ENCODE measurements at regions not wholly inside any gene's neighbourhood (a gene's known extent, or its start where the extent isn't known, plus 50 kb on each side); places are given as distances from the start of the nearest gene placed in this dataset.

DNA sequence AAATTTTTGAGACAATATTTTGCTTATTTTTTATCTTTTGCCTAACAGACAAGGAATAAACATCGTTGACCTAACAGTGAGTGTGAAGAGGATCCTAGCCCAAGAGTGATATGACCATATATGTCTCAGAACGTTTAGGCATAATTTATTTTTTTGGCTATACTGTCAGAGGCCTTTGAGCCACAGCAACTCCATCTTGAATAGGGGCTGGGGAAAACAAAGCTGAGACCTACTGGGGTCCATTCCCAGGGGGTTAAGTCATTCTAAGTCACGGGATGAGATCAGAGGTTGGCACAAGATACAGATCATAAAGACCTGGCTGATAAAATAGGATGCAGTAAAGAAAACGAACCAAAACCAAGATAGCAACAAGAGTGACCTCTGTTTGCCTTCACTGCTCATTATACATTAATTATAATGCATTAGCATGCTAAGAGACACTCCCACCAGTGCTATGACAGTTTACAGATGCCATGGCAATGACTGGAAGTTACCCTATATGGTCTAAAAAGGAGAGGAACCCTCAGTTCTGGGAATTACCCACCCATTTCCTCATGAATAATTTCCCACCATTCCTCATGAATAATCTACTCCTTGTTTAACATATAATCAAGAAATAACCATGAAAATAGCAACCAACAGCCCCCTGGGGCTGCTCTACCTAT is 510.9 kb upstream of the PCDH9 start:
- no peak for DNase-seq (ENCODE audit: low read depth)
- Histone ChIP-seq H3K27me3 (ENCODE audit: control insufficient read depth, insufficient read depth, low read length) (no peaks in the 10 kb centered on the region), H3K4me3 (ENCODE audit: low read depth, low read length) (no peak overlapping the region), H3K36me3 (ENCODE audit: control insufficient read depth, insufficient read depth, low read length) (no peaks in the 10 kb centered on the region)
- ChIA-PET CTCF (no interaction called here), POLR2A (no interaction called here)
- TF ChIP-seq, protein P1, sequence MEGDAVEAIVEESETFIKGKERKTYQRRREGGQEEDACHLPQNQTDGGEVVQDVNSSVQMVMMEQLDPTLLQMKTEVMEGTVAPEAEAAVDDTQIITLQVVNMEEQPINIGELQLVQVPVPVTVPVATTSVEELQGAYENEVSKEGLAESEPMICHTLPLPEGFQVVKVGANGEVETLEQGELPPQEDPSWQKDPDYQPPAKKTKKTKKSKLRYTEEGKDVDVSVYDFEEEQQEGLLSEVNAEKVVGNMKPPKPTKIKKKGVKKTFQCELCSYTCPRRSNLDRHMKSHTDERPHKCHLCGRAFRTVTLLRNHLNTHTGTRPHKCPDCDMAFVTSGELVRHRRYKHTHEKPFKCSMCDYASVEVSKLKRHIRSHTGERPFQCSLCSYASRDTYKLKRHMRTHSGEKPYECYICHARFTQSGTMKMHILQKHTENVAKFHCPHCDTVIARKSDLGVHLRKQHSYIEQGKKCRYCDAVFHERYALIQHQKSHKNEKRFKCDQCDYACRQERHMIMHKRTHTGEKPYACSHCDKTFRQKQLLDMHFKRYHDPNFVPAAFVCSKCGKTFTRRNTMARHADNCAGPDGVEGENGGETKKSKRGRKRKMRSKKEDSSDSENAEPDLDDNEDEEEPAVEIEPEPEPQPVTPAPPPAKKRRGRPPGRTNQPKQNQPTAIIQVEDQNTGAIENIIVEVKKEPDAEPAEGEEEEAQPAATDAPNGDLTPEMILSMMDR (IDR thresholded peaks at IDR 0.05; ENCODE audit: insufficient read depth, low read depth, low read length): no peak

DNA sequence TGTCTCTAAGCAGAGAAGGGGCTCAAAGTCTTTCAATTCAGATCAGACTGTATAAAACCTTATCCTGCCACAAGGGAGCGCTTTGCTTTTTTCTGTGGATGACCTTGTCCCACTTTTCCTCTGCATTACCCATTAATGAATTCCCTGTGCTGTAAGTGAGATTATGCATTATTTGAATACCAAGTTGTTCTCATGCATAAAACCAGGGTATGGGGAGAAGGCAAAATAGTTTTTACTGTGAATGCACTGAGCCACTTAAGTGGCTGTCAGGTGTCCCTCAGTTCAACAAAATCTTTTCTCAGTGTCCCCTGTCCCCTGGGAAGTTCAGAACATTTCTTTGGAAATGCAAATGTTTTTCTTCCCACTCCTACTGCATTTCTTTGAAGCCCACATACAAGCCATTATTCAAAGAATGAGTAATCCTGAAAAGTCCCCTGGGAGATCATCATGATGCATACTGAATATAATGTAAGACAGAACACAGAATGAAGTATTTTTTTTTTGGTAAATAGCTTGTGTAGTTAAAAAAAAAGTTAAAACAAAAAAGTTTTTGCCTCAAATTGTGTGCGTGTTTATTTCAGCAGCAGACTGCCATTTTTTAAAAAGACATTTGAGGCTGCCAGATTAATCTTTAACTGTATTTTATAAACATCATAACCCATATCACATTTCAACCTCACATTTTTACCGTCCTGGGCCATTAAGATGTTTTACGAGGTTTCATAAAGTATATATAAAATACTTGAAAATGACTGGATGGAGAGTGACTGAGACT is 506.7 kb upstream of the PCDH9 start:
- H3K36me3 ChIP-seq (ENCODE audit: control insufficient read depth, insufficient read depth, low read length): no peaks in the 10 kb centered on the region
- no peak for DNase-seq (ENCODE audit: low read depth)
- ChIA-PET CTCF (no interaction called here), POLR2A (no interaction called here)
- no peaks in the 10 kb centered on the region for H3K27me3 ChIP-seq (ENCODE audit: control insufficient read depth, insufficient read depth, low read length)
- TF ChIP-seq, protein P1 (IDR thresholded peaks at IDR 0.05; ENCODE audit: insufficient read depth, low read depth, low read length): no peak
- no peak overlapping the region for H3K4me3 ChIP-seq (ENCODE audit: low read depth, low read length)

GRCh38 chr13:67735651-67736050 is 505.5 kb upstream of the PCDH9 start:
- TF ChIP-seq, protein P1 (IDR thresholded peaks at IDR 0.05; ENCODE audit: insufficient read depth, low read depth, low read length): no peak
- Histone ChIP-seq H3K27me3 (ENCODE audit: control insufficient read depth, insufficient read depth, low read length) (no peaks in the 10 kb centered on the region), H3K4me3 (ENCODE audit: low read depth, low read length) (no peak overlapping the region), H3K36me3 (ENCODE audit: control insufficient read depth, insufficient read depth, low read length) (no peaks in the 10 kb centered on the region)
- no peak for DNase-seq (ENCODE audit: low read depth)
- POLR2A ChIA-PET: no interaction called here
- CTCF ChIA-PET: no interaction called here

DNA sequence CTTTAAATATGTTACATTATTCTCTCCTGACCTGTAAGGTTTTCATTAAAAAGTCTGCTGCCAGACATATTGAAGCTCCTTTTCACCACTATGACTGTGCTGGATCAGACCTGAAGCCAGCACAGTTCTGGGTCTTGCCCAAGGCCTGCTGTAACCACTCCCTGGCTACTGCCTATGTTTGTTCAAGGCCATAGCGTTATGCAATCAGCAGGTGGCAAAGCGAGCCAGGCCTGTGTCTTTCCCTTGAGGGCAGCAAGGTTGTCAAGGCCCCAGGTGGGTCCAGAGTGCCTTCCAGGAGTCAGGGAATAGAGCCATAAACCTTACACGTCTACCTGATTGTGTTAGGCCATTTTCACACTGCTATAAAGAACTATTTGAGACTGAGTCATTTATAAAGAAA is 496.8 kb upstream of the PCDH9 start:
- ChIA-PET CTCF (no interaction called here), POLR2A (no interaction called here)
- TF ChIP-seq, protein P1 (IDR thresholded peaks at IDR 0.05; ENCODE audit: insufficient read depth, low read depth, low read length): no peak
- Histone ChIP-seq H3K4me3 (ENCODE audit: low read depth, low read length) (no peak overlapping the region), H3K36me3 (ENCODE audit: control insufficient read depth, insufficient read depth, low read length) (no peaks in the 10 kb centered on the region), H3K27me3 (ENCODE audit: control insufficient read depth, insufficient read depth, low read length) (no peaks in the 10 kb centered on the region)
- DNase-seq (ENCODE audit: low read depth): no peak

DNA sequence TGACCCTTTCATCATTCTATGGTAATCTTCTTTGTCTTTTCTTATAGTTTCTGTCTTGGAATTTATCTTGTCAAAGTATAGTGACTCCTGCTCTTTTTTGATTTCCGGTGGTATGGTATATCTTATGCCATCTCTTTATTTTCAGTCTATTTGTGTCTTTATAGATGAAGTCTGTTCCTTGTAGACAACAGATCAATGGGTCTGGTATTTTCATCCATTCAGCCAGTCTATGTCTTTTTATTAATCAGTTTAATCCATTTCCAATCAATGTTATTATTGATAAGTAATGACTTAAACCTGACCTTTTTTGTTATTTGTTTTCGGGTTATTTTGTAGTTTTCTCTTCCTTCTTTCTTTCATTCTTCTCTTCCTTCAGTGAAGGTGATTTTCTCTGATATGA is 495.9 kb upstream of the PCDH9 start:
- no peak overlapping the region for H3K4me3 ChIP-seq (ENCODE audit: low read depth, low read length)
- H3K27me3 ChIP-seq (ENCODE audit: control insufficient read depth, insufficient read depth, low read length): no peaks in the 10 kb centered on the region
- H3K36me3 ChIP-seq (ENCODE audit: control insufficient read depth, insufficient read depth, low read length): no peaks in the 10 kb centered on the region
- no peak for DNase-seq (ENCODE audit: low read depth)
- POLR2A ChIA-PET: no interaction called here
- CTCF ChIA-PET: no interaction called here
- TF ChIP-seq, protein P1 (IDR thresholded peaks at IDR 0.05; ENCODE audit: insufficient read depth, low read depth, low read length): no peak

Data from BJ (cell line).